A549 (cell line): ENCODE measurements at regions not wholly inside any gene's neighbourhood (a gene's known extent, or its start where the extent isn't known, plus 50 kb on each side); places are given as distances from the start of the nearest gene placed in this dataset.

Source experiments
- ATAC-seq, 2 experiments: fragments of 200-7000 bp in 1 of 2; fragments of >200 bp in 1 of 2; cut with Nextera tagmentation in 1 of 2; cut with Tn5 transposase in 1 of 2; 3 replicates each; pipeline versions ENCODE4 v1.8.0 to v1.9.1; 2018 to 2020; ENCODE audit warnings: mild to moderate bottlenecking in 1 of 2, moderate library complexity in 1 of 2
- CTCF ChIA-PET: fragments of 300-600 bp; sonication (Branson Sonifier 250); formaldehyde crosslinking; extraction: SDS; loops from one replicate; lab custom pipeline; 2021; ENCODE audit warnings: antibody characterized with exemption, inconsistent platforms; lab: Yijun Ruan, JAX
- POLR2A ChIA-PET: fragments of 350-600 bp; formaldehyde crosslinking; extraction: SDS; loops from one replicate; lab custom pipeline; 2021; ENCODE audit warnings: antibody characterized with exemption, inconsistent platforms; lab: Yijun Ruan, JAX
- DNase-seq, 2 experiments: peaks; one replicate each; pipeline versions ENCODE4 v3.0.0 to v3.0.0-alpha.2; 2011 to 2016; ENCODE audit warnings: low read depth in 1 of 2, low spot score in 1 of 2
- FAIRE-seq: peaks from 2 replicates; lab custom pipeline; 2011; peaks lifted over from hg19 to GRCh38; lab: Jason Lieb, UNC
- H3K27ac ChIP-seq, 2 experiments: fragments of >200 bp; sonication (Bioruptor Twin); formaldehyde crosslinking; 3 replicates each; pipeline ENCODE4 v1.5.1; 2016 to 2017
- H3K4me1 ChIP-seq: fragments of >200 bp; sonication (Bioruptor Twin); formaldehyde crosslinking; 3 replicates; pipeline ENCODE4 v1.6.1; 2016
- H3K4me2 ChIP-seq: fragments of >200 bp; sonication (Bioruptor Twin); formaldehyde crosslinking; 3 replicates; pipeline ENCODE4 v1.6.1; 2016
- H3K4me3 ChIP-seq: fragments of >200 bp; sonication (Bioruptor Twin); formaldehyde crosslinking; 3 replicates; pipeline ENCODE4 v1.5.1; 2016
- H3K9me3 ChIP-seq: fragments of >200 bp; sonication (Bioruptor Twin); formaldehyde crosslinking; 3 replicates; pipeline ENCODE4 v1.6.1; 2016
- BCL3 ChIP-seq: fragments of >200 bp; sonication (Bioruptor Twin); formaldehyde crosslinking; IDR thresholded peaks from 3 replicates; pipeline ENCODE4 v1.6.1; 2016
- CBX8 ChIP-seq: fragments of 200-600 bp; sonication (generic); IDR thresholded peaks from 2 replicates; pipeline ENCODE4 v1.6.1; 2016
- CHD4 ChIP-seq: fragments of 200-600 bp; sonication (generic); IDR thresholded peaks from 2 replicates; pipeline ENCODE4 v1.6.1; 2016; ENCODE audit warnings: antibody characterized with exemption, mild to moderate bottlenecking, borderline replicate concordance
- E2F6 ChIP-seq: IDR thresholded peaks from 2 replicates; pipeline ENCODE4 v1.6.1; 2012; ENCODE audit warnings: low read depth, borderline replicate concordance
- EHF ChIP-seq: fragments of 250-450 bp; sonication (Bioruptor Pico); IDR thresholded peaks from 2 replicates; pipeline ENCODE4 v1.5.0; 2020; ENCODE audit warnings: mild to moderate bottlenecking
- EP300 ChIP-seq, 2 experiments: fragments of >200 bp; sonication (Bioruptor Twin); formaldehyde crosslinking; IDR thresholded peaks; 2 replicates in 1 of 2; 3 replicates in 1 of 2; pipeline ENCODE4 v1.6.1; 2016 to 2017
- FOSB ChIP-seq: fragments of 250-450 bp; sonication (Bioruptor Pico); IDR thresholded peaks from 2 replicates; pipeline ENCODE4 v1.5.0; 2020; ENCODE audit warnings: mild to moderate bottlenecking, moderate library complexity
- FOXS1 ChIP-seq: fragments of 250-450 bp; sonication (Bioruptor Pico); IDR thresholded peaks from 2 replicates; pipeline ENCODE4 v1.5.0; 2020; ENCODE audit warnings: mild to moderate bottlenecking, moderate library complexity
- HDAC2 ChIP-seq: fragments of 200-600 bp; sonication (generic); IDR thresholded peaks from 2 replicates; pipeline ENCODE4 v1.6.1; 2016
- HES2 ChIP-seq: fragments of >200 bp; sonication (Bioruptor Twin); formaldehyde crosslinking; IDR thresholded peaks from 2 replicates; pipeline ENCODE4 v1.6.1; 2016
- HMGXB4 ChIP-seq: fragments of 250-450 bp; sonication (Bioruptor Pico); IDR thresholded peaks from 2 replicates; pipeline ENCODE4 v1.5.0; 2021; ENCODE audit warnings: mild to moderate bottlenecking, moderate library complexity, borderline replicate concordance
- JUN ChIP-seq, 2 experiments: fragments of >200 bp; sonication (Bioruptor Twin); formaldehyde crosslinking; IDR thresholded peaks; 2 replicates in 1 of 2; 3 replicates in 1 of 2; pipeline ENCODE4 v1.6.1; 2016 to 2017
- KDM5A ChIP-seq: fragments of 200-600 bp; sonication (generic); IDR thresholded peaks from 2 replicates; pipeline ENCODE4 v1.6.1; 2016; ENCODE audit warnings: antibody characterized with exemption, mild to moderate bottlenecking
- MAZ ChIP-seq: fragments of 150-350 bp; IDR thresholded peaks from 2 replicates; pipeline ENCODE4 v1.6.1; 2014; ENCODE audit warnings: antibody characterized with exemption, low read depth, low read length, borderline replicate concordance
- NPAS2 ChIP-seq: fragments of 250-450 bp; sonication (Bioruptor Pico); IDR thresholded peaks from 2 replicates; pipeline ENCODE4 v1.8.0; 2022; ENCODE audit warnings: mild to moderate bottlenecking, moderate library complexity, borderline replicate concordance
- PHF8 ChIP-seq: fragments of 200-600 bp; sonication (generic); IDR thresholded peaks from 2 replicates; pipeline ENCODE4 v1.6.1; 2016; ENCODE audit warnings: low read depth, mild to moderate bottlenecking, antibody characterized with exemption, moderate library complexity, borderline replicate concordance
- POLR2A ChIP-seq: IDR thresholded peaks from 2 replicates; pipeline ENCODE4 v1.6.1; 2012; ENCODE audit warnings: mild to moderate bottlenecking, low read length
- RAD21 ChIP-seq, 2 experiments: fragments of >200 bp in 1 of 2; sonication (Bioruptor Twin) in 1 of 2; formaldehyde crosslinking in 1 of 2; IDR thresholded peaks in 1 of 2; conservative IDR thresholded peaks in 1 of 2; 2 replicates in 1 of 2; 3 replicates in 1 of 2; pipeline ENCODE4 v1.6.1; 2012 to 2018; ENCODE audit warnings: inconsistent platforms in 1 of 2
- RCOR1 ChIP-seq: fragments of 150-350 bp; IDR thresholded peaks from 2 replicates; pipeline ENCODE4 v1.6.1; 2014; ENCODE audit warnings: antibody characterized with exemption, low read length, low read depth
- RNF2 ChIP-seq: fragments of 200-600 bp; sonication (generic); IDR thresholded peaks from 2 replicates; pipeline ENCODE4 v1.6.1; 2016; ENCODE audit warnings: low read depth, mild to moderate bottlenecking, antibody characterized with exemption, moderate library complexity, borderline replicate concordance
- TP53 ChIP-seq: fragments of 250-450 bp; sonication (Bioruptor Pico); IDR thresholded peaks from 2 replicates; pipeline ENCODE4 v1.5.0; 2021; ENCODE audit warnings: mild to moderate bottlenecking, moderate library complexity
- ZFP36 ChIP-seq: fragments of 450-650 bp; IDR thresholded peaks from 2 replicates; pipeline ENCODE4 v1.6.1; 2014; ENCODE audit warnings: borderline replicate concordance; ENCODE audit not compliant: partially characterized antibody
- ZSCAN20 ChIP-seq: fragments of 250-450 bp; sonication (Bioruptor Pico); IDR thresholded peaks from 2 replicates; pipeline ENCODE4 v1.8.0; 2022; ENCODE audit warnings: mild to moderate bottlenecking, moderate library complexity
- WGBS: methylation state at CpG from one replicate; pipeline ENCODE4 v1.1.6; 2017; ENCODE audit errors: missing lambda C conversion rate; 5-methylcytosine and 5-hydroxymethylcytosine counted together

DNA sequence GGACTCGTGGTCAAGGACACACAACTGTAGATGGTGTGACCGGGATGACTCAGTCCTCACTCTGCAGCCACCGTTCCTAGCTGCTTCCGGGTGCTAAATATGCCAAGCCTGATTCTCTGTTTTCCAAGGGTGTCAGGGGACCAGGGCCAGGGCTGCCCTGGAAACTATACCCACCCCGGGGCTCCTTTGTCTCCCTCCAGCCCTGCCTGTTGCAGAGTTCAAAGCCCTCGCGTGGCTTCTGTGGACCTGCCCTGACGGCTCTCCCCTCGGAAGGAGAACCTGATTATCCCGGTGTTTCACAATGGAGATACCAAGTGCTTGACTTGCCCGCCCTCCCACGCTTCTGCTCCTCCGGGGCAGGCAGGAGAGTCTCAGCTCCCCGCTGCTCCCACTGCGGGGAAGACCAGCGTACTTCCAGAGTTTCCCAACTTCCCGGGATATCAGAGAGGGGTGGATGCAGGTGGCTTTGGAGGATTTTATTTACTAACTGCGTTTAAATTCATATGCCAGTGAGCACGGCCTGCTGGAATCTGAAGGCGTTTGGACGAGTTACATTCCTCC is 125.0 kb downstream of the ASB7 start:
- no peak for TF ChIP-seq POLR2A
- no peak for TF ChIP-seq CHD4
- TF ChIP-seq RAD21 (conservative IDR thresholded peaks at IDR 0.05 in 1 of 2, IDR thresholded peaks at IDR 0.05 in 1 of 2), result no peak
- no peak for TF ChIP-seq FOSB (CRISPR knock-in tag)
- TF ChIP-seq KDM5A, result no peak
- TF ChIP-seq JUN (IDR thresholded peaks at IDR 0.05), result no peak
- TF ChIP-seq RNF2, result no peak
- no peak for TF ChIP-seq MAZ
- no peak for TF ChIP-seq BCL3
- no peak for TF ChIP-seq EP300 (IDR thresholded peaks at IDR 0.05)
- no peak for TF ChIP-seq FOXS1 (CRISPR knock-in tag)
- no peak for TF ChIP-seq EHF (CRISPR knock-in tag)
- no peak for TF ChIP-seq CBX8
- no peak for TF ChIP-seq RCOR1
- no peak for TF ChIP-seq E2F6
- TF ChIP-seq PHF8, result no peak
- TF ChIP-seq, all 56 proteins: peak for 0
- Histone ChIP-seq H3K9me3 (no peaks in the 10 kb centered on the region), H3K4me1 (peaks cover 27% of the 10 kb centered on the region), H3K4me2 (no peak overlapping the region), H3K27ac (peak overlapping the region in 1 of 2 experiments; percentile 23; a peak in 1 of 6 replicates), H3K4me3 (no peak overlapping the region)
- ATAC-seq (no peak), DNase-seq (no peak), FAIRE-seq (no peak)
- POLR2A ChIA-PET, result no interaction called here
- CTCF ChIA-PET, result interaction anchor here (1.5 kb wide), 1 partner anchor 32 kb away, joined by 3 read pairs; no protein-coding TSS in a partner anchor
- 84% methylated on average over 21 of the region's 21 CpGs for WGBS

- POLR2A ChIA-PET, result no interaction called here
- peak; percentile 22; the same call in 1 of the 2 replicates for TF ChIP-seq POLR2A
- TF ChIP-seq RAD21 (conservative IDR thresholded peaks at IDR 0.05 in 1 of 2, IDR thresholded peaks at IDR 0.05 in 1 of 2), result 0 out of 5 replicates have a peak, but pooled peaks have one; percentile 12 to 19
- TF ChIP-seq HMGXB4 (CRISPR knock-in tag), result no peak
- Histone ChIP-seq H3K27ac (peak overlapping the region in 1 of 2 experiments; percentile 6; a peak in 1 of 6 replicates), H3K9me3 (no peaks in the 10 kb centered on the region), H3K4me1 (peaks cover 27% of the 10 kb centered on the region), H3K4me3 (no peak overlapping the region), H3K4me2 (no peak overlapping the region)
- FAIRE-seq, result no peak
- no peak for DNase-seq
- WGBS, result 79% methylated on average over 17 of the region's 17 CpGs
- CTCF ChIA-PET, result interaction anchor here (1.1 to 1.5 kb wide), 6 partner anchors 11 to 280 kb away, joined by 3 to 10 read pairs (median 3); no protein-coding TSS in a partner anchor
- ATAC-seq, result no peak
Observed at GRCh38 chr15:100728371-100729201, 126.2 kb downstream of the ASB7 start.

- no peak for FAIRE-seq
- Histone ChIP-seq H3K4me3 (no peak overlapping the region), H3K27ac (no peak overlapping the region), H3K4me1 (peaks cover 25% of the 10 kb centered on the region), H3K4me2 (no peak overlapping the region), H3K9me3 (0 out of 3 replicates have a peak, but pooled peaks cover 5% of the 10 kb centered on the region)
- no peak for DNase-seq
- 87% methylated on average over 6 of the region's 6 CpGs for WGBS
- ChIA-PET POLR2A (no interaction called here), CTCF (interaction anchor here (1.3 to 1.4 kb wide), 2 partner anchors 36 to 58 kb away, joined by 3 to 10 read pairs; no protein-coding TSS in a partner anchor)
- ATAC-seq, result no peak
- TF ChIP-seq ZFP36 (no peak), TP53 (CRISPR knock-in tag) (no peak), HES2 (no peak), NPAS2 (CRISPR knock-in tag) (no peak), E2F6 (no peak), ZSCAN20 (CRISPR knock-in tag) (no peak), CHD4 (no peak), EHF (CRISPR knock-in tag) (no peak), HDAC2 (no peak)
Observed at GRCh38 chr15:100729461-100729860, 127.1 kb downstream of the ASB7 start.
